GM23338 (cell line): ENCODE measurements at regions not wholly inside any gene's neighbourhood (a gene's known extent, or its start where the extent isn't known, plus 50 kb on each side); places are given as distances from the start of the nearest gene placed in this dataset.

Experiments
- ATAC-seq: fragments of 200-7000 bp; cut with Tn5 transposase; 3 replicates; pipeline ENCODE4 v1.9.1; 2020
- DNase-seq: peaks from one replicate; pipeline ENCODE4 v3.0.0-alpha.2; 2015; ENCODE audit warnings: low spot score
- H2AFZ ChIP-seq: fragments of 200-600 bp; sonication (generic); 2 replicates; pipeline ENCODE4 v1.8.0; 2016; ENCODE audit warnings: antibody characterized with exemption, mild to moderate bottlenecking, moderate library complexity
- H3F3A ChIP-seq: fragments of 200-600 bp; sonication (generic); replicated peaks from 2 replicates; pipeline ENCODE4 v1.8.0; 2017; ENCODE audit warnings: antibody characterized with exemption, mixed run types, low read depth
- H3K27ac ChIP-seq: fragments of 200-600 bp; sonication (generic); 2 replicates; pipeline ENCODE4 v1.6.1; 2016; ENCODE audit warnings: low read depth
- H3K27me3 ChIP-seq: fragments of 200-600 bp; sonication (generic); 2 replicates; pipeline ENCODE4 v1.8.0; 2016; ENCODE audit warnings: mild to moderate bottlenecking, mixed run types, moderate library complexity; ENCODE audit not compliant: insufficient read depth
- H3K36me3 ChIP-seq: fragments of 200-600 bp; sonication (generic); 2 replicates; pipeline ENCODE4 v1.8.0; 2016; ENCODE audit warnings: mild to moderate bottlenecking; ENCODE audit not compliant: insufficient read depth
- H3K4me1 ChIP-seq: fragments of 200-600 bp; sonication (generic); 2 replicates; pipeline ENCODE4 v1.8.0; 2016; ENCODE audit warnings: mild to moderate bottlenecking, moderate library complexity; ENCODE audit not compliant: insufficient read depth
- H3K4me2 ChIP-seq: fragments of 200-600 bp; sonication (generic); 2 replicates; pipeline ENCODE4 v1.7.1; 2017; ENCODE audit warnings: mixed run types
- H3K4me3 ChIP-seq: fragments of 200-600 bp; sonication (generic); 2 replicates; pipeline ENCODE4 v1.6.1; 2016; ENCODE audit warnings: mixed run types
- H3K79me2 ChIP-seq: fragments of 200-600 bp; sonication (generic); replicated peaks from 2 replicates; pipeline ENCODE4 v1.8.0; 2017; ENCODE audit warnings: mild to moderate bottlenecking; ENCODE audit not compliant: insufficient read depth
- H3K9me2 ChIP-seq: fragments of 200-600 bp; sonication (generic); 2 replicates; pipeline ENCODE4 v1.8.0; 2017; ENCODE audit not compliant: insufficient read depth
- H4K20me1 ChIP-seq: fragments of 200-600 bp; sonication (generic); replicated peaks from 2 replicates; pipeline ENCODE4 v1.8.0; 2017; ENCODE audit warnings: mild to moderate bottlenecking; ENCODE audit not compliant: insufficient read depth
- H3K27ac Mint-ChIP-seq: 2 replicates; pipeline ENCODE4 v1.8.0; 2020; ENCODE audit warnings: inconsistent platforms, mild to moderate bottlenecking, moderate library complexity, mixed read lengths
- H3K27me3 Mint-ChIP-seq: 3 replicates; pipeline ENCODE4 v1.8.0; 2022; ENCODE audit warnings: low read depth, mild to moderate bottlenecking, moderate library complexity, mixed read lengths, inconsistent platforms; ENCODE audit not compliant: insufficient read depth, poor library complexity
- H3K36me3 Mint-ChIP-seq: 3 replicates; pipeline ENCODE4 v1.8.0; 2021; ENCODE audit warnings: low read depth, mild to moderate bottlenecking, inconsistent platforms, moderate library complexity, mixed read lengths
- H3K4me1 Mint-ChIP-seq: 3 replicates; pipeline ENCODE4 v1.8.0; 2020; ENCODE audit warnings: mild to moderate bottlenecking, inconsistent platforms, mixed read lengths
- H3K4me3 Mint-ChIP-seq: 3 replicates; pipeline ENCODE4 v1.8.0; 2021; ENCODE audit warnings: moderate library complexity, mild to moderate bottlenecking, inconsistent platforms, mixed read lengths
- H3K9me3 Mint-ChIP-seq: 3 replicates; pipeline ENCODE4 v1.8.0; 2020; ENCODE audit warnings: moderate library complexity, mild to moderate bottlenecking, inconsistent platforms, mixed read lengths
- POLR2AphosphoS5 ChIP-seq: IDR thresholded peaks from 2 replicates; pipeline ENCODE4 v1.6.1; 2016; ENCODE audit warnings: antibody characterized with exemption, low read depth
- REST ChIP-seq: IDR thresholded peaks from one replicate; pipeline ENCODE4 v1.6.1; 2018; ENCODE audit warnings: antibody characterized with exemption; ENCODE audit not compliant: unreplicated experiment
- STAT1 ChIP-seq: IDR thresholded peaks from one replicate; pipeline ENCODE4 v1.6.1; 2016; ENCODE audit warnings: antibody characterized with exemption; ENCODE audit not compliant: unreplicated experiment
- ZNF462 ChIP-seq: fragments of 250-450 bp; sonication (Bioruptor Pico); IDR thresholded peaks from 2 replicates; pipeline ENCODE4 v1.5.0; 2020; ENCODE audit warnings: mild to moderate bottlenecking, moderate library complexity

- no peak for TF ChIP-seq ZNF462 (CRISPR knock-in tag)
- no peak for TF ChIP-seq STAT1
Measured at GRCh38 chr10:36254199-36254598, 612.1 kb upstream of the FZD8 start (continued).

GRCh38 chr10:36253731-36254130 lies 611.6 kb upstream of the FZD8 start:
- H3K9me2 ChIP-seq, result no peaks in the 10 kb centered on the region; the same call in 1 of the 2 replicates
- H3K4me2 ChIP-seq, result no peak overlapping the region
- Mint-ChIP-seq H3K27ac (no peak overlapping the region), H3K4me3 (no peak overlapping the region), H3K4me1 (no peaks in the 10 kb centered on the region), H3K9me3 (no peaks in the 10 kb centered on the region), H3K36me3 (no peaks in the 10 kb centered on the region), H3K27me3 (no peaks in the 10 kb centered on the region)
- no peak overlapping the region for H3K27ac ChIP-seq
- no peaks in the 10 kb centered on the region for H3K79me2 ChIP-seq
- no peaks in the 10 kb centered on the region for H4K20me1 ChIP-seq
- H3K36me3 ChIP-seq, result no peaks in the 10 kb centered on the region
- H3K4me1 ChIP-seq, result no peaks in the 10 kb centered on the region
- ATAC-seq (no peak), DNase-seq (no peak)
- H3F3A ChIP-seq, result no peaks in the 10 kb centered on the region
- TF ChIP-seq POLR2AphosphoS5 (no peak), STAT1 (no peak), REST (no peak), ZNF462 (CRISPR knock-in tag) (no peak)
- no peaks in the 10 kb centered on the region for H3K27me3 ChIP-seq
- no peak overlapping the region for H2AFZ ChIP-seq
- no peak overlapping the region for H3K4me3 ChIP-seq
